GM19324 (cell line): ENCODE measurements at regions not wholly inside any gene's neighbourhood (a gene's known extent, or its start where the extent isn't known, plus 50 kb on each side); places are given as distances from the start of the nearest gene placed in this dataset.

Source experiments
- ATAC-seq: cut with Tn5 transposase; IDR thresholded peaks from one replicate; pipeline ENCODE4 v1.9.1; 2021; ENCODE audit warnings: mild to moderate bottlenecking, moderate library complexity; ENCODE audit not compliant: unreplicated experiment, low FRiP score

- no peak for ATAC-seq
Measured at GRCh38 chrX:9087271-9088040, 53.5 kb upstream of the FAM9B start.

- ATAC-seq: no peak
Measured at GRCh38 chrX:9088896-9089295, 55.0 kb upstream of the FAM9B start.

GRCh38 chrX:9090766-9091165 lies 56.8 kb upstream of the FAM9B start:
- no peak for ATAC-seq

- no peak for ATAC-seq
Measured at GRCh38 chrX:9091258-9091657, 57.3 kb upstream of the FAM9B start.

- no peak for ATAC-seq
Measured at GRCh38 chrX:9102956-9103355, 69.0 kb upstream of the FAM9B start.

GRCh38 chrX:9108054-9108453 lies 74.1 kb upstream of the FAM9B start:
- ATAC-seq: no peak

- ATAC-seq: no peak
Measured at GRCh38 chrX:9110808-9111207, 76.9 kb upstream of the FAM9B start.

- ATAC-seq: no peak
Measured at GRCh38 chrX:9114245-9114644, 80.3 kb upstream of the FAM9B start.

GRCh38 chrX:9117851-9118250 lies 83.9 kb upstream of the FAM9B start:
- no peak for ATAC-seq

- no peak for ATAC-seq
Measured at GRCh38 chrX:9122519-9123245, 88.8 kb upstream of the FAM9B start.

GRCh38 chrX:9127986-9128385 lies 94.1 kb upstream of the FAM9B start:
- no peak for ATAC-seq

GRCh38 chrX:9130031-9130430 lies 96.1 kb upstream of the FAM9B start:
- no peak for ATAC-seq

- ATAC-seq: no peak
Measured at GRCh38 chrX:9131066-9131465, 97.1 kb upstream of the FAM9B start.

GRCh38 chrX:9132036-9132638 lies 98.2 kb upstream of the FAM9B start:
- ATAC-seq: no peak

GRCh38 chrX:9133426-9133825 lies 99.5 kb upstream of the FAM9B start:
- ATAC-seq: no peak

- ATAC-seq: no peak
Measured at GRCh38 chrX:9134366-9134765, 100.4 kb upstream of the FAM9B start.

GRCh38 chrX:9135901-9136510 lies 102.1 kb upstream of the FAM9B start:
- ATAC-seq: no peak

- ATAC-seq: no peak
Measured at GRCh38 chrX:9137152-9137551, 103.2 kb upstream of the FAM9B start.

- ATAC-seq: no peak
Measured at GRCh38 chrX:9141496-9141895, 107.6 kb upstream of the FAM9B start.

GRCh38 chrX:9144701-9145241 lies 110.8 kb upstream of the FAM9B start:
- no peak for ATAC-seq

GRCh38 chrX:9146657-9147056 lies 112.7 kb upstream of the FAM9B start:
- no peak for ATAC-seq
